ENCODE measurements at regions not wholly inside any gene's neighbourhood (a gene's known extent, or its start where the extent isn't known, plus 50 kb on each side); places are given as distances from the start of the nearest gene placed in this dataset.

DNA sequence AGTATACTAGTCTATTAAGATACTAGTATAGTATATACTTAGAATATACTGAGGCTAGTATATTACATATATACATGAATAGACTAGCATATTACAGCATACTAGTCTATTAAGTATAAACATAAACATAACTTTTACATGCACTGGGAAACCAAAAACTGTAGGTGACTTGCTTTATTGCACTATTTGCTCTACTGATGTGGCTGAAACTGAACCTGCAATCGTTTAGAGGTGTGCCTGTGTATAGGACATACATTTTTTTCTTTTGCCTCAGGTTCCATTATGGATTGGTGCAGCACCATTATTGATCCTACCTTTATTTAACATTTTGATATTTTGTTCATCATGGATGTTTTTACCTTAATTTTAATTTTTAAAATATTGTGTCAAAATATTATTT is 143.2 kb upstream of the RGS6 start:
- no peaks in the 10 kb centered on the region for H3K27me3 ChIP-seq (ENCODE audit: insufficient read depth, low read depth)
- no peak overlapping the region for H2AFZ ChIP-seq
- no peak overlapping the region for H3K4me2 ChIP-seq
- ChIA-PET POLR2A (ENCODE audit: unreplicated experiment) (no interaction called here), CTCF (no interaction called here)
- H3K9me3 ChIP-seq (ENCODE audit: insufficient read depth, low read depth) = peaks cover 3% of the 10 kb centered on the region
- TF ChIP-seq CTCF (conservative IDR thresholded peaks at IDR 0.05) (no peak), EZH2 (IDR thresholded peaks at IDR 0.05; ENCODE audit: low read depth) (no peak)
- no peaks in the 10 kb centered on the region for H3K79me2 ChIP-seq (ENCODE audit: low read depth)
- no peaks in the 10 kb centered on the region for H3K4me1 ChIP-seq (replicated peaks; ENCODE audit: insufficient read depth)
- no peaks in the 10 kb centered on the region for H3F3A ChIP-seq (ENCODE audit: insufficient read depth, low read depth)
- intact Hi-C loops (cut with micrococcal nuclease; ENCODE audit: unreplicated experiment) = no loop called here
- H4K20me1 ChIP-seq (ENCODE audit: insufficient read depth) = no peaks in the 10 kb centered on the region
- no peak overlapping the region for H3K27ac ChIP-seq
- H3K4me3 ChIP-seq = no peak overlapping the region
- no peaks in the 10 kb centered on the region for H3K36me3 ChIP-seq (ENCODE audit: low read depth)
- H3K9me2 ChIP-seq (ENCODE audit: insufficient read depth) = no peaks in the 10 kb centered on the region
- no peak for DNase-seq
- no TSS peak for BruUV-seq (replicated peaks)

GRCh38 chr14:71799841-71800240 is 132.4 kb upstream of the RGS6 start:
- Histone ChIP-seq H2AFZ (no peak overlapping the region), H3K36me3 (ENCODE audit: low read depth) (no peaks in the 10 kb centered on the region), H3K27me3 (ENCODE audit: insufficient read depth, low read depth) (peaks cover 5% of the 10 kb centered on the region; the same call in 1 of the 2 replicates), H3K9me2 (ENCODE audit: insufficient read depth) (no peaks in the 10 kb centered on the region), H3K4me2 (no peak overlapping the region), H3K27ac (no peak overlapping the region), H3F3A (ENCODE audit: insufficient read depth, low read depth) (peaks cover 23% of the 10 kb centered on the region), H3K4me3 (no peak overlapping the region), H4K20me1 (ENCODE audit: insufficient read depth) (no peaks in the 10 kb centered on the region), H3K9me3 (ENCODE audit: insufficient read depth, low read depth) (no peaks in the 10 kb centered on the region), H3K79me2 (ENCODE audit: low read depth) (no peaks in the 10 kb centered on the region), H3K4me1 (replicated peaks; ENCODE audit: insufficient read depth) (peaks cover 21% of the 10 kb centered on the region)
- no peak for DNase-seq
- intact Hi-C loops (cut with micrococcal nuclease; ENCODE audit: unreplicated experiment) = no loop called here
- ChIA-PET POLR2A (ENCODE audit: unreplicated experiment) (no interaction called here), CTCF (no interaction called here)
- TF ChIP-seq EZH2 (IDR thresholded peaks at IDR 0.05; ENCODE audit: low read depth) (no peak), CTCF (conservative IDR thresholded peaks at IDR 0.05) (no peak)
- BruUV-seq (replicated peaks) = no TSS peak

DNA sequence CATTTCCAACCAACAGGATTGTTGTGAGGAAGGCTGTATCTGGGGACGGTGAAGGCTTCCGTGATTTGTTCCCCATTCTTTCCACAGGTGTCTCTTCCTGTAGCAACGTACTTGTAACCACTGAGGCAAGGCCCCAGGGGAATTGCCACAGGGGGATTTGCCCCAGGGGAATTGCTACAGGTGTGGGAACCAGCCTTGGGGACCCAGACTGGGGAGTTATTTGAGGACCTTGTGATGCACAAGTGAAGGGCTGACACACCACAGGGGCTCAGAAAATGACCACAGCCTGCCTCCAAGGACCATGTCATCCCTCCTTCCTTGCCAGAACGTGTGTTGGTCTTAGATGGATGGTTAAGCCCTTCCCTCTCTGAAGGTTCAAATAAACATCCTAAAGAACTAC is 131.4 kb upstream of the RGS6 start:
- Histone ChIP-seq H3K4me1 (replicated peaks; ENCODE audit: insufficient read depth) (peaks cover 25% of the 10 kb centered on the region), H3K27ac (no peak overlapping the region), H3K4me3 (no peak overlapping the region), H3K4me2 (no peak overlapping the region), H3K9me2 (ENCODE audit: insufficient read depth) (no peaks in the 10 kb centered on the region), H3F3A (ENCODE audit: insufficient read depth, low read depth) (peaks cover 24% of the 10 kb centered on the region), H3K9me3 (ENCODE audit: insufficient read depth, low read depth) (no peaks in the 10 kb centered on the region), H3K36me3 (ENCODE audit: low read depth) (no peaks in the 10 kb centered on the region), H4K20me1 (ENCODE audit: insufficient read depth) (no peaks in the 10 kb centered on the region), H2AFZ (no peak overlapping the region), H3K79me2 (ENCODE audit: low read depth) (no peaks in the 10 kb centered on the region), H3K27me3 (ENCODE audit: insufficient read depth, low read depth) (peaks cover 5% of the 10 kb centered on the region; the same call in 1 of the 2 replicates)
- DNase-seq = no peak
- TF ChIP-seq CTCF (conservative IDR thresholded peaks at IDR 0.05) (no peak), EZH2 (IDR thresholded peaks at IDR 0.05; ENCODE audit: low read depth) (no peak)
- CTCF ChIA-PET = no interaction called here
- BruUV-seq (replicated peaks) = no TSS peak
- POLR2A ChIA-PET (ENCODE audit: unreplicated experiment) = no interaction called here
- intact Hi-C loops (cut with micrococcal nuclease; ENCODE audit: unreplicated experiment) = no loop called here

Measured in PC-9 (cell line).